ENCODE measurements at regions not wholly inside any gene's neighbourhood (a gene's known extent, or its start where the extent isn't known, plus 50 kb on each side); places are given as distances from the start of the nearest gene placed in this dataset.
"Not testable (repeated sequence)": the region's sequence is repeated elsewhere in the genome, so short reads cannot be mapped to it uniquely, and the experiment has no call there.

DNA sequence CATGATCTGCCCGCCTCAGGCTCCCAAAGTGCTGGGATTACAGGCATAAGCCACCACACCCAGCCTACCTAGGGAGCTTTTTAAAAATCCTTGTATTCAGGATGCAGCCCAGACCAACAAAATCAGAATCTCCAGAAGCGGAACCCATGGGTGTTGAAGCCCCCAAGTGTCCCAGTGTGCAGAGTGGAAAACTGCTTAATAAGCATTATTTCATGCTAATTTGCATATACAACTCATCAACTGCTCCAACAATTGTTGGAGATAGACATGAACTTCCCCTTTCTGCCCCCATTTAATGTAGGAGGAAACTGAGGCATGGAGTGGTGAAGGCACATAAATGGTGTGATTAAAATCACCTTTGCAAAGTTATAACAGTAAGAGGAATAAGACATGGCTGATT, 84.3 kb upstream of the C16orf82 start:
- Histone ChIP-seq H3K9me3 (ENCODE audit: control insufficient read depth, low read length) (no peaks in the 10 kb centered on the region), H3K27ac (ENCODE audit: insufficient read depth, low read length, poor library complexity, severe bottlenecking) (no peak overlapping the region), H3K27me3 (replicated peaks; ENCODE audit: control insufficient read depth, insufficient read depth, low read length, poor library complexity, severe bottlenecking) (no peaks in the 10 kb centered on the region), H3K36me3 (ENCODE audit: control insufficient read depth, insufficient read depth, low read length) (no peaks in the 10 kb centered on the region), H3K4me3 (ENCODE audit: insufficient read depth, low read depth, low read length, poor library complexity, severe bottlenecking) (no peak overlapping the region), H3K4me1 (ENCODE audit: control insufficient read depth, insufficient read depth, low read length, poor library complexity, severe bottlenecking) (no peaks in the 10 kb centered on the region)
- DNase-seq = no peak

DNA sequence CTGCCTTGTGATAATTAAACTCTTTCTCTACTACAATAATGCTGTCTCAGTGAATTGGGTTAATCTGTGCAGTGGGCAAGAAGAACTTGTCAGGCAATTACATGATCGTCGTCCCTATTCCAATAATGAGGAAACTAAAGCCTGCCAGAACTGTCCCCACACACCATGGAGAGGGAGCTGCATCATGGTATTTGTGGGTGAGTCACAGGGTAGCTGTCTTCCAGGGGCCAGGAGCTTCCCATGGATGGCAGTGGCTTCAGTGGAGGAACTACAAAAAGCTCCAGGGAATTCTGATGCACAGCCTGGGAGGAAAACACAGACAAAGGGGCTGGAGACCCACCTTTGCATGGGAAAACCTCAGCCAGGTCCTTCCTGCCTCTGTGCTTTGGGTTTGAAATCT, 83.3 kb upstream of the C16orf82 start:
- no peak overlapping the region for H3K4me3 ChIP-seq (ENCODE audit: insufficient read depth, low read depth, low read length, poor library complexity, severe bottlenecking)
- no peaks in the 10 kb centered on the region for H3K4me1 ChIP-seq (ENCODE audit: control insufficient read depth, insufficient read depth, low read length, poor library complexity, severe bottlenecking)
- H3K9me3 ChIP-seq (ENCODE audit: control insufficient read depth, low read length) = no peaks in the 10 kb centered on the region
- H3K36me3 ChIP-seq (ENCODE audit: control insufficient read depth, insufficient read depth, low read length) = no peaks in the 10 kb centered on the region
- no peaks in the 10 kb centered on the region for H3K27me3 ChIP-seq (replicated peaks; ENCODE audit: control insufficient read depth, insufficient read depth, low read length, poor library complexity, severe bottlenecking)
- H3K27ac ChIP-seq (ENCODE audit: insufficient read depth, low read length, poor library complexity, severe bottlenecking) = no peak overlapping the region
- no peak for DNase-seq

DNA sequence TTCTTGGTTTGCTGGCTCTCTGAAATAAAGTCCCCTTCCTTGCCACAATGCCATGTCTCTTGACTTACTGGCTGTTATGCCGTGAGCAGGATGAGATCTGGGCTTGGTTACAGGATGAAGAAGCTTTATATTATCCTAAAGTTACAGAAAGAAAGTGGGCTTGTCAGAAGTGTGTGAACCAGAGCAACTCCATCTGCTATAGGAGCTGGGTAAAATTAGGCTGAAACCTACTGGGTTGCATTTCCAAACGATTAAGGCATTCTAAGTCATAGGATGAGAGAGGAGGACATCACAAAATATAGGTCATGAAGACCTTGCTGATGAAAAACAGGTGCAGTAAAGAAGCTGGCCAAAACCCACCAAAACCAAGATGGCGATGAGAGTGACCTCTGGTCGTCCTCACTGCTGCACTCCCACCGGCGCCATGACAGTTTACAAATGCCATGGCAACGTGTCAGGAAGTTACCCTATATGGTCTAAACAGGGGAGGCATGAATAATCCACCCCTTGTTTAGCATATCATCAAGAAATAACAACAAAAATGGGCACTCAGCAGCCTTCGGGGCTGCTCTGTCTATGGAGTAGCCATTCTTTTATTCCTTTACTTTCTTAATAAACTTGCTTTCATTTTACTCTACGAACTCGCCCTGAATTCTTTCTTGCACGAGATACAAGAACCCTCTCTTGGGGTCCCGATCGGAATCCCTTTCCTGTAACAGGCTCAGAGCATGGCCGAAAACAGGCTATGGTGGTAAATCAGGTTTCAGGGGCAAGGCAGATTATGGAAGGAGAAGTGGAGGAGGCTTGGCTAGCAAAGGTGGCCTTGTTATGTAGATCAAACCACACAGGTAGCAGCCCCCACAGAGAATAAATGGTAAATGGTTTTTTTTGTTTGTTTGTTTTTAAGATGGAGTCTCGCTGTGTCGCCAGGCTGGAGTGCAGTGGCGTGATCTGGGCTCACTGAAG, 81.3 kb upstream of the C16orf82 start:
- no peak for DNase-seq
- Histone ChIP-seq H3K9me3 (ENCODE audit: control insufficient read depth, low read length) (no peaks in the 10 kb centered on the region), H3K4me3 (ENCODE audit: insufficient read depth, low read depth, low read length, poor library complexity, severe bottlenecking) (no peak overlapping the region), H3K36me3 (ENCODE audit: control insufficient read depth, insufficient read depth, low read length) (no peaks in the 10 kb centered on the region), H3K27me3 (replicated peaks; ENCODE audit: control insufficient read depth, insufficient read depth, low read length, poor library complexity, severe bottlenecking) (no peaks in the 10 kb centered on the region), H3K4me1 (ENCODE audit: control insufficient read depth, insufficient read depth, low read length, poor library complexity, severe bottlenecking) (no peaks in the 10 kb centered on the region), H3K27ac (ENCODE audit: insufficient read depth, low read length, poor library complexity, severe bottlenecking) (no peak overlapping the region)

- Histone ChIP-seq H3K9me3 (ENCODE audit: control insufficient read depth, low read length) (no peaks in the 10 kb centered on the region), H3K36me3 (ENCODE audit: control insufficient read depth, insufficient read depth, low read length) (no peaks in the 10 kb centered on the region), H3K4me3 (ENCODE audit: insufficient read depth, low read depth, low read length, poor library complexity, severe bottlenecking) (no peak overlapping the region), H3K4me1 (ENCODE audit: control insufficient read depth, insufficient read depth, low read length, poor library complexity, severe bottlenecking) (no peaks in the 10 kb centered on the region), H3K27ac (ENCODE audit: insufficient read depth, low read length, poor library complexity, severe bottlenecking) (no peak overlapping the region), H3K27me3 (replicated peaks; ENCODE audit: control insufficient read depth, insufficient read depth, low read length, poor library complexity, severe bottlenecking) (no peaks in the 10 kb centered on the region)
- no peak for DNase-seq
These were observed 79.1 kb upstream of the C16orf82 start for GRCh38 chr16:26987597-26988010.

- no peak overlapping the region for H3K4me3 ChIP-seq (ENCODE audit: insufficient read depth, low read depth, low read length, poor library complexity, severe bottlenecking)
- H3K4me1 ChIP-seq (ENCODE audit: control insufficient read depth, insufficient read depth, low read length, poor library complexity, severe bottlenecking) = no peaks in the 10 kb centered on the region
- H3K36me3 ChIP-seq (ENCODE audit: control insufficient read depth, insufficient read depth, low read length) = no peaks in the 10 kb centered on the region
- no peak overlapping the region for H3K27ac ChIP-seq (ENCODE audit: insufficient read depth, low read length, poor library complexity, severe bottlenecking)
- H3K9me3 ChIP-seq (ENCODE audit: control insufficient read depth, low read length) = no peaks in the 10 kb centered on the region
- DNase-seq = no peak
- no peaks in the 10 kb centered on the region for H3K27me3 ChIP-seq (replicated peaks; ENCODE audit: control insufficient read depth, insufficient read depth, low read length, poor library complexity, severe bottlenecking)
These were observed 78.5 kb upstream of the C16orf82 start for GRCh38 chr16:26988186-26988585.

- not testable (repeated sequence) for H3K27me3 ChIP-seq (replicated peaks; ENCODE audit: control insufficient read depth, insufficient read depth, low read length, poor library complexity, severe bottlenecking); H3K4me3 ChIP-seq (ENCODE audit: insufficient read depth, low read depth, low read length, poor library complexity, severe bottlenecking); H3K36me3 ChIP-seq (ENCODE audit: control insufficient read depth, insufficient read depth, low read length); H3K9me3 ChIP-seq (ENCODE audit: control insufficient read depth, low read length); H3K27ac ChIP-seq (ENCODE audit: insufficient read depth, low read length, poor library complexity, severe bottlenecking); DNase-seq; H3K4me1 ChIP-seq (ENCODE audit: control insufficient read depth, insufficient read depth, low read length, poor library complexity, severe bottlenecking)
These were observed 76.2 kb upstream of the C16orf82 start for GRCh38 chr16:26990384-26991120.

DNA sequence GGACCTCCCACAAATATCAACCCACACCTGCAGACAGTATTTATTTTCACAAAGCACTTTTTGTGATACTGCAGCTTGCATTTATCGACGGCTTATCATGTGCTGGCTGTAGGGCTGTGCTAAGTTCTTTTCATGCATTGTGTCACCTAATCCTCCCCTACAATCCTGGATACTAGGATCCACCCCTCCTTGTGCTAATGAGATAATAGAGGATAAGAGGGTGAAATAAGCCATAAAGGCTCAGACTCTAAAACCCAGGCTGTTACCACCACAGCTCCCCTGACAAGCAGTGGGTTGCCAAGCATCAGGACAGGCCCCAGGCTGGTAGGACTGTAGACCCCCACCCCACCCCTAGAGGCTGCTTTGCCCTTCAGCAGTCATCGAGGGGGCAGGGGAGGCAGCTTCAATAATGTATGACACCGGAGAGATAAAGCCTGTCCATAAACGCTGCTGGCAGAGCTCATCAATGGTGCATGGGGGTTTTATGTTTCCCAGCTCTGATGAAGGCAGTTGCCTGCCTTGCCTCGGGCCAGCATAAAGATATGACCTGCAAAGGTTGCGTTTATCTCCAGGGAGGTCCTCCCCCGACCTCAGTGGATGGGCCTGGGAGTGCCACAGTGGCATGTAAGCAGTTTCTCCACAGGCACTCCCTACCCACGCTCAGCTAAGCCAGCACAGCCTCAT, 73.9 kb upstream of the C16orf82 start:
- Histone ChIP-seq H3K36me3 (ENCODE audit: control insufficient read depth, insufficient read depth, low read length) (no peaks in the 10 kb centered on the region), H3K27me3 (replicated peaks; ENCODE audit: control insufficient read depth, insufficient read depth, low read length, poor library complexity, severe bottlenecking) (no peaks in the 10 kb centered on the region), H3K4me1 (ENCODE audit: control insufficient read depth, insufficient read depth, low read length, poor library complexity, severe bottlenecking) (no peaks in the 10 kb centered on the region), H3K4me3 (ENCODE audit: insufficient read depth, low read depth, low read length, poor library complexity, severe bottlenecking) (no peak overlapping the region), H3K27ac (ENCODE audit: insufficient read depth, low read length, poor library complexity, severe bottlenecking) (no peak overlapping the region), H3K9me3 (ENCODE audit: control insufficient read depth, low read length) (no peaks in the 10 kb centered on the region)
- DNase-seq = no peak

GRCh38 chr16:26993511-26993910, 73.2 kb upstream of the C16orf82 start:
- no peak overlapping the region for H3K4me3 ChIP-seq (ENCODE audit: insufficient read depth, low read depth, low read length, poor library complexity, severe bottlenecking)
- H3K36me3 ChIP-seq (ENCODE audit: control insufficient read depth, insufficient read depth, low read length) = no peaks in the 10 kb centered on the region
- no peak overlapping the region for H3K27ac ChIP-seq (ENCODE audit: insufficient read depth, low read length, poor library complexity, severe bottlenecking)
- H3K27me3 ChIP-seq (replicated peaks; ENCODE audit: control insufficient read depth, insufficient read depth, low read length, poor library complexity, severe bottlenecking) = no peaks in the 10 kb centered on the region
- H3K4me1 ChIP-seq (ENCODE audit: control insufficient read depth, insufficient read depth, low read length, poor library complexity, severe bottlenecking) = no peaks in the 10 kb centered on the region
- H3K9me3 ChIP-seq (ENCODE audit: control insufficient read depth, low read length) = no peaks in the 10 kb centered on the region
- no peak for DNase-seq

GRCh38 chr16:26993963-26994362, 72.8 kb upstream of the C16orf82 start:
- no peaks in the 10 kb centered on the region for H3K4me1 ChIP-seq (ENCODE audit: control insufficient read depth, insufficient read depth, low read length, poor library complexity, severe bottlenecking)
- no peaks in the 10 kb centered on the region for H3K36me3 ChIP-seq (ENCODE audit: control insufficient read depth, insufficient read depth, low read length)
- no peak for DNase-seq
- no peaks in the 10 kb centered on the region for H3K9me3 ChIP-seq (ENCODE audit: control insufficient read depth, low read length)
- H3K27me3 ChIP-seq (replicated peaks; ENCODE audit: control insufficient read depth, insufficient read depth, low read length, poor library complexity, severe bottlenecking) = no peaks in the 10 kb centered on the region
- H3K27ac ChIP-seq (ENCODE audit: insufficient read depth, low read length, poor library complexity, severe bottlenecking) = no peak overlapping the region
- H3K4me3 ChIP-seq (ENCODE audit: insufficient read depth, low read depth, low read length, poor library complexity, severe bottlenecking) = no peak overlapping the region

DNA sequence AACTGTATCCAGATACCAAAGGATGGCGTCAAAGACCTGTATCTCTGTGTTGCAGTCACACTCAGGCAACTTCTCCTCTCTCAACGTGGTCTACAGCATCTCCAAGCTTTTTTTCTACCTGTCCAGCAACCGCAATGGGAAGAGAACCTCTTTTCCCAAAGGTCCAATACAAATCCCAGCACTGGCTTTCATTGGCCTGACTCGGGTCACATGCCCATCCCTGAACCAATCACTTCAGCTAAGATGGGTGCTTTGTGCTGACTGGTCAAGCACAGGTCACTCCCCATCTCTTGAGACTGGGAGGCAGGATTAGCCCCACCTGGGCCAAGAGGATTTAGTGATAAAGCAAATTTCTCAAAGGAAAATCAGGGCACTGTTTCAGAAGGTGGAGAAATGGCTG, 71.2 kb upstream of the C16orf82 start:
- Histone ChIP-seq H3K4me1 (ENCODE audit: control insufficient read depth, insufficient read depth, low read length, poor library complexity, severe bottlenecking) (no peaks in the 10 kb centered on the region), H3K36me3 (ENCODE audit: control insufficient read depth, insufficient read depth, low read length) (no peaks in the 10 kb centered on the region), H3K9me3 (ENCODE audit: control insufficient read depth, low read length) (no peaks in the 10 kb centered on the region), H3K27me3 (replicated peaks; ENCODE audit: control insufficient read depth, insufficient read depth, low read length, poor library complexity, severe bottlenecking) (no peaks in the 10 kb centered on the region), H3K4me3 (ENCODE audit: insufficient read depth, low read depth, low read length, poor library complexity, severe bottlenecking) (no peak overlapping the region), H3K27ac (ENCODE audit: insufficient read depth, low read length, poor library complexity, severe bottlenecking) (no peak overlapping the region)
- DNase-seq = no peak

Data from effector memory CD4-positive, alpha-beta T cell (primary cell).